ENCODE measurements at regions not wholly inside any gene's neighbourhood (a gene's known extent, or its start where the extent isn't known, plus 50 kb on each side); places are given as distances from the start of the nearest gene placed in this dataset.

- H3K36me3 ChIP-seq (ENCODE audit: control insufficient read depth, insufficient read depth, low read length) = no peaks in the 10 kb centered on the region
- H3K27me3 ChIP-seq (ENCODE audit: control insufficient read depth, insufficient read depth, low read length) = no peaks in the 10 kb centered on the region
- H3K9ac ChIP-seq (ENCODE audit: low read length) = no peak overlapping the region
- H3K4me1 ChIP-seq (ENCODE audit: control insufficient read depth, insufficient read depth, low read length) = no peaks in the 10 kb centered on the region
- no peak overlapping the region for H3K4me3 ChIP-seq (ENCODE audit: low read depth, low read length)
- H3K9me3 ChIP-seq (ENCODE audit: control insufficient read depth, insufficient read depth, low read depth, low read length) = no peaks in the 10 kb centered on the region
- no peak overlapping the region for H3K27ac ChIP-seq (ENCODE audit: low read depth, low read length)
Measured at GRCh38 chr3:74036568-74036967, 411.8 kb upstream of the PDZRN3 start.

- H3K27ac ChIP-seq (ENCODE audit: low read depth, low read length) = no peak overlapping the region
- no peaks in the 10 kb centered on the region for H3K9me3 ChIP-seq (ENCODE audit: control insufficient read depth, insufficient read depth, low read depth, low read length)
- no peak overlapping the region for H3K9ac ChIP-seq (ENCODE audit: low read length)
- no peaks in the 10 kb centered on the region for H3K27me3 ChIP-seq (ENCODE audit: control insufficient read depth, insufficient read depth, low read length)
- H3K4me1 ChIP-seq (ENCODE audit: control insufficient read depth, insufficient read depth, low read length) = no peaks in the 10 kb centered on the region
- H3K4me3 ChIP-seq (ENCODE audit: low read depth, low read length) = no peak overlapping the region
- no peaks in the 10 kb centered on the region for H3K36me3 ChIP-seq (ENCODE audit: control insufficient read depth, insufficient read depth, low read length)
Measured at GRCh38 chr3:74036102-74036501, 411.4 kb upstream of the PDZRN3 start.

DNA sequence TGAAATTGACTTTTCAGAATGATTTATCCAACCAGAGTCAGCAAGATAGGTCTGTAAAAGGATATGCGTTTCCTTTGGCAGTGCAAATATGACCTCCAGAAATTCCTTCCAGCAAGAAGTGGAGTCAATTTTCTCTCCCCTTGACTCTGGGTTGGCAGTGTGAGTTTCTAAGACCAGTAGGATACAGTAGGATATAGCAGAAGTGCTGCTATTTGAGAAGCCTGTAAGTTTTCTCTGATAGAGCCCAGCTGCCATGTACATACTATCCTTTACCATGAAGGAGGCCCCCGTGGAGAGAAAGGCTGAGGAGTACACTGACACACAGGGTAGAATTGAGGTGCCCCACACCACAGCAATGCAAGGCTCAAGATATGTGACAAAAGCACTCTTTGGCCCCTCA lies 409.1 kb upstream of the PDZRN3 start:
- H3K9ac ChIP-seq (ENCODE audit: low read length) = no peak overlapping the region
- no peaks in the 10 kb centered on the region for H3K9me3 ChIP-seq (ENCODE audit: control insufficient read depth, insufficient read depth, low read depth, low read length)
- H3K27ac ChIP-seq (ENCODE audit: low read depth, low read length) = no peak overlapping the region
- no peaks in the 10 kb centered on the region for H3K36me3 ChIP-seq (ENCODE audit: control insufficient read depth, insufficient read depth, low read length)
- H3K4me3 ChIP-seq (ENCODE audit: low read depth, low read length) = no peak overlapping the region
- no peaks in the 10 kb centered on the region for H3K27me3 ChIP-seq (ENCODE audit: control insufficient read depth, insufficient read depth, low read length)
- H3K4me1 ChIP-seq (ENCODE audit: control insufficient read depth, insufficient read depth, low read length) = no peaks in the 10 kb centered on the region

DNA sequence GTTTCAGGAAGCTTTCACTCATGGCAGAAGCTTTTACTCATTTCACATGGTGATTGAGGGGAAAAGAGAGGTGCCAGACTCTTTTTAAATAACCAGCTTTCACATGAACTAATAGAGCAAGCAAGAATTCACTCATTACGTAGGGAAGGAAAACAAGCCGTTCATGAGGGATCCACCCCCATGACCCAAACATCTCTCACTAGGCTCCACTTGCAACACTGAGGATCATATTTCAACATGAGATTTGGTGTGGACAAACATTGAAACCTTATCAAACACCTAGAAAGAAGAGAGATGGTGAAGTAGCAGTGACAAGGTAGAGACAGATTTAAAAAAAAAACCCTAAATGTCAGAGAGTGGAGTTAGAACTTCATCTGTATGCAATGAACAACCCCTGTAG lies 408.6 kb upstream of the PDZRN3 start:
- Histone ChIP-seq H3K27ac (ENCODE audit: low read depth, low read length) (no peak overlapping the region), H3K4me1 (ENCODE audit: control insufficient read depth, insufficient read depth, low read length) (no peaks in the 10 kb centered on the region), H3K36me3 (ENCODE audit: control insufficient read depth, insufficient read depth, low read length) (no peaks in the 10 kb centered on the region), H3K9me3 (ENCODE audit: control insufficient read depth, insufficient read depth, low read depth, low read length) (no peaks in the 10 kb centered on the region), H3K27me3 (ENCODE audit: control insufficient read depth, insufficient read depth, low read length) (no peaks in the 10 kb centered on the region), H3K9ac (ENCODE audit: low read length) (no peak overlapping the region), H3K4me3 (ENCODE audit: low read depth, low read length) (no peak overlapping the region)

DNA sequence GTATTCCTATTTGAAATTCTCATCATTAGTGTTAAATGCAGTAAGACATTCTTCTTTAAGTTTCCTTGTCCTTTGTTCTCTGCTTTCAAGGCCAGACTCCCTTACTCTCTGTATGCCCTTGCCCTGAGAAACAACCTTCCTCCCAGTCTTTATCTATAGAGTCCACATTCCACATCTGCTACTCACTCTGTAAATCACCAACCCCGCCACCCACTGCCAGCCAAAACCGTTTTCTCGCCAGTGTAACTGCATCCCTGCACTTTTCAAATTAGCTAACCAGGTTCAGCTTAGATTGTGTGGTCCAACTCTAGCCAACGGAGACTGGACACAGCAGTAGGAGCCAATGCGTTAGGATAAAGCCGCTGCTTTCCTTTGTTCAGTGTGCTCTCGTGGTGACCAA lies 402.4 kb upstream of the PDZRN3 start:
- no peaks in the 10 kb centered on the region for H3K4me1 ChIP-seq (ENCODE audit: control insufficient read depth, insufficient read depth, low read length)
- no peaks in the 10 kb centered on the region for H3K9me3 ChIP-seq (ENCODE audit: control insufficient read depth, insufficient read depth, low read depth, low read length)
- H3K9ac ChIP-seq (ENCODE audit: low read length) = no peak overlapping the region
- no peak overlapping the region for H3K27ac ChIP-seq (ENCODE audit: low read depth, low read length)
- no peaks in the 10 kb centered on the region for H3K36me3 ChIP-seq (ENCODE audit: control insufficient read depth, insufficient read depth, low read length)
- no peak overlapping the region for H3K4me3 ChIP-seq (ENCODE audit: low read depth, low read length)
- no peaks in the 10 kb centered on the region for H3K27me3 ChIP-seq (ENCODE audit: control insufficient read depth, insufficient read depth, low read length)

GRCh38 chr3:74023395-74023794 lies 398.7 kb upstream of the PDZRN3 start:
- H3K4me3 ChIP-seq (ENCODE audit: low read depth, low read length) = no peak overlapping the region
- no peak overlapping the region for H3K9ac ChIP-seq (ENCODE audit: low read length)
- no peaks in the 10 kb centered on the region for H3K27me3 ChIP-seq (ENCODE audit: control insufficient read depth, insufficient read depth, low read length)

DNA sequence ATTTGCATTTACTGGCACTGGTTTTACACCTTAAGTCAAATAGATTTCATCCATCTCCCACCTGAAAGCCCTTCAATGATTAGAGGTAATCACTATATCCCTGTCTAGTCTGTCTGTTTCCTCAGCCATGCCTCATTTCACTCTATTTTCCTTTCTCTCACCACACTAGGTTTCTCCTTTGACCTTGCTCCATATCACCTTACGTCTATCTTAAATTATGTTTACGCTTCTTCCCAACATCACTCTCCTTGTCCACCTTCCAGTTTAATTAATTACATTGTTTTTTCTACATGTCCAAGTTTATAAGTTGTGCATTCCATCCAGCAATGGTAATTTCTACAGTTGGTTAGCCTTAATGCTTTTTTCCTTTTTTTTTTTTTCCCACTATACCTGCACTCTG lies 396.7 kb upstream of the PDZRN3 start:
- Histone ChIP-seq H3K9me3 (ENCODE audit: control insufficient read depth, insufficient read depth, low read depth, low read length) (no peaks in the 10 kb centered on the region), H3K9ac (ENCODE audit: low read length) (no peak overlapping the region), H3K27me3 (ENCODE audit: control insufficient read depth, insufficient read depth, low read length) (no peaks in the 10 kb centered on the region), H3K4me3 (ENCODE audit: low read depth, low read length) (no peak overlapping the region), H3K36me3 (ENCODE audit: control insufficient read depth, insufficient read depth, low read length) (no peaks in the 10 kb centered on the region), H3K4me1 (ENCODE audit: control insufficient read depth, insufficient read depth, low read length) (no peaks in the 10 kb centered on the region), H3K27ac (ENCODE audit: low read depth, low read length) (no peak overlapping the region)

More at GRCh38 chr3:74023395-74023794, 398.7 kb upstream of the PDZRN3 start:
- Histone ChIP-seq H3K4me1 (ENCODE audit: control insufficient read depth, insufficient read depth, low read length) (no peaks in the 10 kb centered on the region), H3K9me3 (ENCODE audit: control insufficient read depth, insufficient read depth, low read depth, low read length) (no peaks in the 10 kb centered on the region), H3K27ac (ENCODE audit: low read depth, low read length) (no peak overlapping the region), H3K36me3 (ENCODE audit: control insufficient read depth, insufficient read depth, low read length) (no peaks in the 10 kb centered on the region)

GRCh38 chr3:74009961-74010844 lies 385.5 kb upstream of the PDZRN3 start:
- Histone ChIP-seq H3K27ac (ENCODE audit: low read depth, low read length) (no peak overlapping the region), H3K4me3 (ENCODE audit: low read depth, low read length) (no peak overlapping the region), H3K9me3 (ENCODE audit: control insufficient read depth, insufficient read depth, low read depth, low read length) (no peaks in the 10 kb centered on the region), H3K9ac (ENCODE audit: low read length) (no peak overlapping the region), H3K4me1 (ENCODE audit: control insufficient read depth, insufficient read depth, low read length) (peaks cover 21% of the 10 kb centered on the region), H3K36me3 (ENCODE audit: control insufficient read depth, insufficient read depth, low read length) (no peaks in the 10 kb centered on the region), H3K27me3 (ENCODE audit: control insufficient read depth, insufficient read depth, low read length) (no peaks in the 10 kb centered on the region)

DNA sequence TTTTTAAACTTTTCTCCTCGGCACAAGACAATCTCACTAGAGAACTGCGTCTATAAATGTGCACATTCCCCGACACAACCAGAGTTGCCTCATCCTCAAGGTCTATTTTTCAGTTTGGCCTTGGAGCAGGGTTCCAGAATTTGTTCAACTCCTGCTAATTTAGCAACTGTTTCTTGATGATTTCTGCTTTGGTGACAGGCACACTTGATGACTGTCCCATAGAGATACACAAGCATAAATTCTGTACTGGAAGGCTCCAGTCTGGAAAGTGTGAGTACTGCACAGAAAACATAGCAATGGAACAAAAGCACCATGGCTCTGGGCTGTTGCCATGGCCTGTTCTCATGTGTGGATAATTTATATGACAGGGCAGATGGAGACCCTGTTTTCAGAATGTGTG lies 379.6 kb upstream of the PDZRN3 start:
- Histone ChIP-seq H3K9me3 (ENCODE audit: control insufficient read depth, insufficient read depth, low read depth, low read length) (no peaks in the 10 kb centered on the region), H3K4me3 (ENCODE audit: low read depth, low read length) (no peak overlapping the region), H3K9ac (ENCODE audit: low read length) (no peak overlapping the region), H3K27ac (ENCODE audit: low read depth, low read length) (no peak overlapping the region), H3K36me3 (ENCODE audit: control insufficient read depth, insufficient read depth, low read length) (no peaks in the 10 kb centered on the region), H3K4me1 (ENCODE audit: control insufficient read depth, insufficient read depth, low read length) (no peaks in the 10 kb centered on the region), H3K27me3 (ENCODE audit: control insufficient read depth, insufficient read depth, low read length) (no peaks in the 10 kb centered on the region)

- H3K4me3 ChIP-seq (ENCODE audit: low read depth, low read length) = no peak overlapping the region
- H3K27ac ChIP-seq (ENCODE audit: low read depth, low read length) = no peak overlapping the region
- no peaks in the 10 kb centered on the region for H3K27me3 ChIP-seq (ENCODE audit: control insufficient read depth, insufficient read depth, low read length)
- H3K9ac ChIP-seq (ENCODE audit: low read length) = no peak overlapping the region
- no peaks in the 10 kb centered on the region for H3K4me1 ChIP-seq (ENCODE audit: control insufficient read depth, insufficient read depth, low read length)
- no peaks in the 10 kb centered on the region for H3K36me3 ChIP-seq (ENCODE audit: control insufficient read depth, insufficient read depth, low read length)
- no peaks in the 10 kb centered on the region for H3K9me3 ChIP-seq (ENCODE audit: control insufficient read depth, insufficient read depth, low read depth, low read length)
Measured at GRCh38 chr3:74003734-74004133, 379.0 kb upstream of the PDZRN3 start.

GRCh38 chr3:74001436-74001835 lies 376.7 kb upstream of the PDZRN3 start:
- Histone ChIP-seq H3K4me1 (ENCODE audit: control insufficient read depth, insufficient read depth, low read length) (no peaks in the 10 kb centered on the region), H3K9ac (ENCODE audit: low read length) (no peak overlapping the region), H3K9me3 (ENCODE audit: control insufficient read depth, insufficient read depth, low read depth, low read length) (no peaks in the 10 kb centered on the region), H3K36me3 (ENCODE audit: control insufficient read depth, insufficient read depth, low read length) (no peaks in the 10 kb centered on the region), H3K27ac (ENCODE audit: low read depth, low read length) (no peak overlapping the region), H3K27me3 (ENCODE audit: control insufficient read depth, insufficient read depth, low read length) (no peaks in the 10 kb centered on the region), H3K4me3 (ENCODE audit: low read depth, low read length) (no peak overlapping the region)

All from HUES6 (cell line).